DOHH2 (cell line): ENCODE measurements at regions not wholly inside any gene's neighbourhood (a gene's known extent, or its start where the extent isn't known, plus 50 kb on each side); places are given as distances from the start of the nearest gene placed in this dataset.

Source experiments
- CTCF ChIP-seq: fragments of 200-600 bp; sonication (generic); IDR thresholded peaks from one replicate; pipeline ENCODE4 v1.5.1; 2014; ENCODE audit warnings: antibody characterized with exemption, mild to moderate bottlenecking, low read depth, low read length; ENCODE audit not compliant: poor library complexity, severe bottlenecking
- EZH2phosphoT487 ChIP-seq: fragments of 200-600 bp; sonication (generic); IDR thresholded peaks from 2 replicates; pipeline ENCODE4 v1.6.1; 2017; ENCODE audit warnings: borderline replicate concordance, mild to moderate bottlenecking, antibody characterized with exemption, low read length, moderate library complexity, mixed read lengths

GRCh38 chr10:112024079-112024478 is 159.5 kb downstream of the GPAM start:
- TF ChIP-seq CTCF (no peak), EZH2phosphoT487 (no peak)
